HG03196 (cell line): ENCODE measurements at regions not wholly inside any gene's neighbourhood (a gene's known extent, or its start where the extent isn't known, plus 50 kb on each side); places are given as distances from the start of the nearest gene placed in this dataset.

Experiments
- ATAC-seq: cut with Tn5 transposase; IDR thresholded peaks from one replicate; pipeline ENCODE4 v1.9.1; 2021; ENCODE audit not compliant: unreplicated experiment

- no peak for ATAC-seq
Measured at GRCh38 chr6:138004430-138005287, 102.6 kb downstream of the PERP start.

- no peak for ATAC-seq
Measured at GRCh38 chr6:138005846-138006245, 101.4 kb downstream of the PERP start.

- no peak for ATAC-seq
Measured at GRCh38 chr6:138007014-138007472, 100.2 kb downstream of the PERP start.

- no peak for ATAC-seq
Measured at GRCh38 chr6:138008791-138009190, 98.4 kb downstream of the PERP start.

- ATAC-seq: no peak
Measured at GRCh38 chr6:138011413-138011812, 95.8 kb downstream of the PERP start.

GRCh38 chr6:138012682-138013081, 94.5 kb downstream of the PERP start:
- ATAC-seq: no peak

- no peak for ATAC-seq
Measured at GRCh38 chr6:138013959-138014358, 93.3 kb downstream of the PERP start.

- ATAC-seq: no peak
Measured at GRCh38 chr6:138017166-138017757, 90.0 kb downstream of the PERP start.

GRCh38 chr6:138018297-138018696, 88.9 kb downstream of the PERP start:
- no peak for ATAC-seq

GRCh38 chr6:138025528-138025978, 81.7 kb downstream of the PERP start:
- no peak for ATAC-seq

- ATAC-seq: no peak
Measured at GRCh38 chr6:138026342-138026741, 80.9 kb downstream of the PERP start.

- no peak for ATAC-seq
Measured at GRCh38 chr6:138028893-138029292, 78.3 kb downstream of the PERP start.

GRCh38 chr6:138030872-138031271, 76.3 kb downstream of the PERP start:
- no peak for ATAC-seq

GRCh38 chr6:138031417-138031816, 75.8 kb downstream of the PERP start:
- ATAC-seq: no peak

GRCh38 chr6:138031850-138032249, 75.4 kb downstream of the PERP start:
- ATAC-seq: no peak

- no peak for ATAC-seq
Measured at GRCh38 chr6:138032571-138032970, 74.6 kb downstream of the PERP start.

GRCh38 chr6:138034229-138034628, 73.0 kb downstream of the PERP start:
- no peak for ATAC-seq

- no peak for ATAC-seq
Measured at GRCh38 chr6:138035070-138035469, 72.1 kb downstream of the PERP start.

- ATAC-seq: no peak
Measured at GRCh38 chr6:138036111-138036510, 71.1 kb downstream of the PERP start.

GRCh38 chr6:138037009-138037504, 70.2 kb downstream of the PERP start:
- no peak for ATAC-seq

GRCh38 chr6:138038142-138038870, 68.9 kb downstream of the PERP start:
- no peak for ATAC-seq
